H1 (cell line): ENCODE measurements at regions not wholly inside any gene's neighbourhood (a gene's known extent, or its start where the extent isn't known, plus 50 kb on each side); places are given as distances from the start of the nearest gene placed in this dataset.

Experiments
- CTCF ChIA-PET: fragments of 300-600 bp; sonication (Branson Sonifier 250); formaldehyde crosslinking; loops from one replicate; lab custom pipeline; 2021; ENCODE audit not compliant: partially characterized antibody; lab: Charles Lee
- POLR2A ChIA-PET: fragments of 300-600 bp; sonication (Branson Sonifier 250); formaldehyde crosslinking; loops from one replicate; lab custom pipeline; 2021; ENCODE audit warnings: inconsistent platforms; ENCODE audit not compliant: partially characterized antibody; lab: Charles Lee
- DNase-seq, 2 experiments: peaks; one replicate each; pipeline versions ENCODE4 v3.0.0 to v3.0.0-alpha.2; 2010 to 2022; ENCODE audit warnings: low spot score in 2 of 2, low read depth in 1 of 2, mixed read lengths in 1 of 2
- FAIRE-seq: peaks from 2 replicates; lab custom pipeline; 2011; peaks lifted over from hg19 to GRCh38; lab: Jason Lieb, UNC
- H2AFZ ChIP-seq: 2 replicates; pipeline ENCODE4 v1.8.1; 2012; ENCODE audit warnings: low read length, inconsistent platforms
- H2AK5ac ChIP-seq: 2 replicates; pipeline ENCODE4 v1.6.1; 2013; ENCODE audit warnings: low read depth, low read length
- H2BK120ac ChIP-seq: replicated peaks from 2 replicates; pipeline ENCODE3; 2013; ENCODE audit warnings: low read depth, low read length, inconsistent platforms
- H2BK12ac ChIP-seq: 2 replicates; pipeline ENCODE4 v1.6.1; 2013; ENCODE audit warnings: low read depth, low read length
- H2BK15ac ChIP-seq: 2 replicates; pipeline ENCODE4 v1.6.1; 2013; ENCODE audit warnings: low read length
- H2BK20ac ChIP-seq: 2 replicates; pipeline ENCODE4 v1.6.1; 2013; ENCODE audit warnings: low read length
- H2BK5ac ChIP-seq: 2 replicates; pipeline ENCODE4 v1.6.1; 2013; ENCODE audit warnings: low read depth, low read length
- H3K14ac ChIP-seq: 2 replicates; pipeline ENCODE4 v1.6.1; 2013; ENCODE audit warnings: inconsistent platforms; ENCODE audit not compliant: insufficient read length
- H3K18ac ChIP-seq: 2 replicates; pipeline ENCODE4 v1.6.1; 2013; ENCODE audit warnings: low read length; ENCODE audit errors: extremely low read depth
- H3K23ac ChIP-seq: 2 replicates; pipeline ENCODE4 v1.6.1; 2013; ENCODE audit warnings: inconsistent platforms; ENCODE audit not compliant: insufficient read length
- H3K23me2 ChIP-seq: 2 replicates; pipeline ENCODE4 v1.6.1; 2013; ENCODE audit warnings: low read depth, low read length
- H3K27ac ChIP-seq: 2 replicates; pipeline ENCODE4 v1.6.1; 2011; ENCODE audit warnings: low read depth, low read length, inconsistent platforms
- H3K27me3 ChIP-seq, 4 experiments: replicated peaks in 1 of 4; 1 replicate in 1 of 4; 2 replicates in 3 of 4; pipeline versions ENCODE4 v1.6.1 to v1.8.1; 2011 to 2013; ENCODE audit warnings: low read length in 3 of 4, mild to moderate bottlenecking in 3 of 4, inconsistent platforms in 2 of 4, mixed read lengths in 2 of 4, moderate library complexity in 1 of 4; ENCODE audit not compliant: control insufficient read depth in 3 of 4, insufficient read depth in 3 of 4; ENCODE audit errors: extremely low read depth in 1 of 4
- H3K36me3 ChIP-seq, 4 experiments: 2 replicates each; pipeline versions ENCODE4 v1.6.1 to v1.8.1; 2011 to 2013; ENCODE audit warnings: mild to moderate bottlenecking in 4 of 4, low read length in 3 of 4, moderate library complexity in 2 of 4, control low read depth in 1 of 4, inconsistent platforms in 1 of 4; ENCODE audit not compliant: insufficient read depth in 4 of 4, control insufficient read depth in 2 of 4
- H3K4ac ChIP-seq: replicated peaks from 2 replicates; pipeline ENCODE3; 2013; ENCODE audit warnings: low read length, low read depth, mixed read lengths, inconsistent platforms; ENCODE audit not compliant: insufficient read length
- H3K4me1 ChIP-seq, 4 experiments: replicated peaks in 1 of 4; 1 replicate in 1 of 4; 2 replicates in 3 of 4; pipeline versions ENCODE4 v1.6.1 to v1.8.1; 2011 to 2013; ENCODE audit warnings: low read length in 3 of 4, inconsistent platforms in 2 of 4, mixed read lengths in 1 of 4; ENCODE audit not compliant: insufficient read depth in 4 of 4, control insufficient read depth in 3 of 4
- H3K4me2 ChIP-seq, 2 experiments: 2 replicates each; pipeline versions ENCODE4 v1.6.1 to v1.8.1; 2011 to 2013; ENCODE audit warnings: low read depth in 2 of 2, low read length in 2 of 2, control low read depth in 1 of 2, inconsistent platforms in 1 of 2, mild to moderate bottlenecking in 1 of 2; ENCODE audit not compliant: insufficient read depth in 1 of 2
- H3K4me3 ChIP-seq, 4 experiments: fragments of 200-600, 300-600 bp in 1 of 4; sonication (generic), shearing (Covaris generic), sonication (Bioruptor Twin) in 1 of 4; 2 replicates each; pipeline versions ENCODE4 v1.5.1 to v1.8.1; 2011 to 2016; ENCODE audit warnings: low read length in 4 of 4, low read depth in 3 of 4, control low read depth in 2 of 4, inconsistent platforms in 2 of 4, mild to moderate bottlenecking in 2 of 4, mixed read lengths in 1 of 4, moderate library complexity in 1 of 4; ENCODE audit not compliant: insufficient read depth in 2 of 4; ENCODE audit errors: extremely low read depth in 1 of 4
- H3K56ac ChIP-seq: replicated peaks from 2 replicates; pipeline ENCODE3; 2013; ENCODE audit warnings: low read depth, mild to moderate bottlenecking, mixed read lengths, low read length, inconsistent platforms; ENCODE audit not compliant: insufficient read length
- H3K79me1 ChIP-seq: 2 replicates; pipeline ENCODE4 v1.6.1; 2013; ENCODE audit warnings: low read depth, low read length, control low read depth
- H3K79me2 ChIP-seq, 2 experiments: 2 replicates each; pipeline versions ENCODE4 v1.6.1 to v1.8.1; 2012 to 2013; ENCODE audit warnings: low read length in 2 of 2, mild to moderate bottlenecking in 2 of 2, inconsistent platforms in 1 of 2; ENCODE audit not compliant: insufficient read depth in 2 of 2, control insufficient read depth in 1 of 2
- H3K9ac ChIP-seq, 4 experiments: replicated peaks in 1 of 4; 1 replicate in 1 of 4; 2 replicates in 3 of 4; pipeline versions ENCODE4 v1.6.1 to v1.8.1; 2011 to 2013; ENCODE audit warnings: low read depth in 3 of 4, low read length in 3 of 4, control low read depth in 2 of 4, mild to moderate bottlenecking in 2 of 4, moderate library complexity in 2 of 4, inconsistent platforms in 1 of 4; ENCODE audit errors: extremely low read depth in 1 of 4
- H3K9me3 ChIP-seq, 2 experiments: 2 replicates each; pipeline versions ENCODE4 v1.6.1 to v1.8.1; 2012 to 2013; ENCODE audit warnings: mild to moderate bottlenecking in 2 of 2, moderate library complexity in 2 of 2, control low read depth in 1 of 2, inconsistent platforms in 1 of 2, low read depth in 1 of 2, low read length in 1 of 2, mixed read lengths in 1 of 2; ENCODE audit not compliant: insufficient read depth in 2 of 2
- H4K20me1 ChIP-seq, 2 experiments: replicated peaks in 1 of 2; 2 replicates each; pipeline versions ENCODE3 to v1.8.1; 2011 to 2013; ENCODE audit warnings: inconsistent platforms in 2 of 2, low read length in 2 of 2, mild to moderate bottlenecking in 1 of 2; ENCODE audit not compliant: insufficient read depth in 2 of 2, control insufficient read depth in 1 of 2
- H4K5ac ChIP-seq: 2 replicates; pipeline ENCODE4 v1.6.1; 2013; ENCODE audit warnings: low read length, low read depth, mixed read lengths, inconsistent platforms; ENCODE audit not compliant: insufficient read length
- H4K8ac ChIP-seq: 2 replicates; pipeline ENCODE4 v1.8.0; 2013; ENCODE audit warnings: mild to moderate bottlenecking, moderate library complexity, low read length, inconsistent platforms; ENCODE audit not compliant: insufficient read depth; ENCODE audit errors: extremely low read depth
- H4K91ac ChIP-seq: replicated peaks from 2 replicates; pipeline ENCODE3; 2013; ENCODE audit warnings: low read length, mixed read lengths, inconsistent platforms; ENCODE audit not compliant: insufficient read length
- GABPA ChIP-seq: IDR thresholded peaks from 2 replicates; pipeline ENCODE4 v1.6.1; 2011; ENCODE audit warnings: mild to moderate bottlenecking, low read length, moderate library complexity, borderline replicate concordance; ENCODE audit not compliant: insufficient read depth
- WGBS, 2 experiments: shearing (Covaris generic) in 1 of 2; methylation state at CpG; one replicate each; pipeline versions ENCODE4 v1.1.6 to v1.1.7; 2013 to 2015; ENCODE audit warnings: low lambda C conversion rate in 2 of 2, mixed read lengths in 2 of 2, inconsistent platforms in 1 of 2, low coverage in 1 of 2, missing lambda C conversion rate in 1 of 2; ENCODE audit not compliant: insufficient replicate concordance in 2 of 2, insufficient coverage in 1 of 2, insufficient read length in 1 of 2; ENCODE audit errors: extremely low coverage in 1 of 2, missing lambda C conversion rate in 1 of 2; 5-methylcytosine and 5-hydroxymethylcytosine counted together

- H3K9ac ChIP-seq: no peak overlapping the region
- no peaks in the 10 kb centered on the region for H4K20me1 ChIP-seq
- H2BK15ac ChIP-seq: no peak overlapping the region
- H3K9me3 ChIP-seq: no peaks in the 10 kb centered on the region
- H2BK12ac ChIP-seq: no peak overlapping the region
- DNase-seq (no peak), FAIRE-seq (no peak)
- H2BK20ac ChIP-seq: no peak overlapping the region
- no peaks in the 10 kb centered on the region for H3K79me2 ChIP-seq
- H3K79me1 ChIP-seq: no peaks in the 10 kb centered on the region
- no peaks in the 10 kb centered on the region for H3K23me2 ChIP-seq
- no peaks in the 10 kb centered on the region for H3K27me3 ChIP-seq
- H3K4ac ChIP-seq: no peak overlapping the region
- no peak overlapping the region for H3K56ac ChIP-seq
- H4K8ac ChIP-seq: no peak overlapping the region
- no peak overlapping the region for H2BK5ac ChIP-seq
- H3K4me3 ChIP-seq: no peak overlapping the region
- CTCF ChIA-PET: no interaction called here
- peaks cover 0 to 8% (median 0%) of the 10 kb centered on the region in 4 experiments; a peak in 2 of 7 replicates for H3K4me1 ChIP-seq
- WGBS, 2 experiments: 91% methylated on average over 1 of the region's 1 CpG; no CpG with 5 or more reads in 1 of the 2 experiments
- H2BK120ac ChIP-seq: no peak overlapping the region
- no peak overlapping the region for H4K5ac ChIP-seq
- no peaks in the 10 kb centered on the region for H3K36me3 ChIP-seq
- H3K18ac ChIP-seq: no peak overlapping the region
- H3K23ac ChIP-seq: no peak overlapping the region
- H4K91ac ChIP-seq: no peak overlapping the region
- H3K4me2 ChIP-seq: no peak overlapping the region
- H2AFZ ChIP-seq: no peak overlapping the region
- no peak overlapping the region for H2AK5ac ChIP-seq
- no peak overlapping the region for H3K27ac ChIP-seq
- POLR2A ChIA-PET: no interaction called here
- H3K14ac ChIP-seq: no peak overlapping the region
- TF ChIP-seq GABPA: no peak
Measured at GRCh38 chr7:109402107-109402506, 832.4 kb downstream of the DNAJB9 start.
